GM18511 (cell line): ENCODE measurements at regions not wholly inside any gene's neighbourhood (a gene's known extent, or its start where the extent isn't known, plus 50 kb on each side); places are given as distances from the start of the nearest gene placed in this dataset.
"Not testable (repeated sequence)": the region's sequence is repeated elsewhere in the genome, so short reads cannot be mapped to it uniquely, and the experiment has no call there.

Experiments
- ATAC-seq: cut with Tn5 transposase; IDR thresholded peaks from one replicate; pipeline ENCODE4 v1.9.1; 2021; ENCODE audit warnings: mild to moderate bottlenecking, moderate library complexity; ENCODE audit not compliant: unreplicated experiment

GRCh38 chr6:167467793-167468431 lies 143.0 kb downstream of the TTLL2 start:
- no peak for ATAC-seq

GRCh38 chr6:167469101-167469500 lies 144.2 kb downstream of the TTLL2 start:
- no peak for ATAC-seq

GRCh38 chr6:167469672-167470071 lies 144.8 kb downstream of the TTLL2 start:
- no peak for ATAC-seq

GRCh38 chr6:167470101-167470835 lies 145.4 kb downstream of the TTLL2 start:
- ATAC-seq, result no peak

GRCh38 chr6:167470836-167471547 lies 146.1 kb downstream of the TTLL2 start:
- ATAC-seq, result no peak

GRCh38 chr6:167471548-167471930 lies 146.7 kb downstream of the TTLL2 start:
- no peak for ATAC-seq

GRCh38 chr6:167472148-167472547 lies 147.3 kb downstream of the TTLL2 start:
- no peak for ATAC-seq

GRCh38 chr6:167472880-167473279 lies 148.0 kb downstream of the TTLL2 start:
- ATAC-seq, result no peak

- no peak for ATAC-seq
These were observed 149.3 kb downstream of the TTLL2 start for GRCh38 chr6:167474171-167474570.

GRCh38 chr6:167474725-167475124 lies 149.8 kb downstream of the TTLL2 start:
- no peak for ATAC-seq

GRCh38 chr6:167475947-167476346 lies 151.1 kb downstream of the TTLL2 start:
- no peak for ATAC-seq

- ATAC-seq, result no peak
These were observed 152.1 kb downstream of the TTLL2 start for GRCh38 chr6:167476844-167477595.

- no peak for ATAC-seq
These were observed 152.8 kb downstream of the TTLL2 start for GRCh38 chr6:167477688-167478087.

GRCh38 chr6:167479301-167479700 lies 154.4 kb downstream of the TTLL2 start:
- no peak for ATAC-seq

GRCh38 chr6:167479901-167480648 lies 155.2 kb downstream of the TTLL2 start:
- ATAC-seq, result no peak

- ATAC-seq, result no peak
These were observed 156.5 kb downstream of the TTLL2 start for GRCh38 chr6:167481307-167481926.

- ATAC-seq, result not testable (repeated sequence)
These were observed 157.9 kb downstream of the TTLL2 start for GRCh38 chr6:167482801-167483200.

GRCh38 chr6:167485186-167485978 lies 160.5 kb downstream of the TTLL2 start:
- no peak for ATAC-seq
